ENCODE measurements at regions not wholly inside any gene's neighbourhood (a gene's known extent, or its start where the extent isn't known, plus 50 kb on each side); places are given as distances from the start of the nearest gene placed in this dataset.
"Not testable (repeated sequence)": the region's sequence is repeated elsewhere in the genome, so short reads cannot be mapped to it uniquely, and the experiment has no call there.

DNA sequence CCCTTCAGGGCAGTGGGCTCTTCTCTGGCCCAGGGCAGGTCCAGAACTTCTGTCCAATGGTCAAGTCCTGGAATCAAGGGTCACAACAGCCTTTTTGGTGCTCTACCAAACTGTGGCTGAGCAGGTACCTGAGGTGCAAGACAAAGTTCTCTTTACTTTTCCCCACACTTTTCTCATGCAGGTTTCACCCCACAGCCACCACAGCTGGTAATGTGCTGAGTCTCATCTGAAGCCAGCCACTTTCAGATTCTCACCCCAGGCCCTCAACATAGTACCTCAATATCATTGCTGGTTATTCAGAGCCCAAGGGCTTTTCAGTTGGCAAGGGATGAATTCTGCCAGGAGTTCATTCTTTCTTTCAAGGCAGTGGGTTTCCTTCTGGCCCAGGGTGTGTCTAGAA is 426.0 kb downstream of the TECRL start:
- in situ Hi-C loops (cut with HindIII; ENCODE audit: low pct_unique_long_range_greater_than_20kb, low sequenced_read_pairs), result no loop called here
- no peak for DNase-seq (ENCODE audit: low read depth in 1 of 2, low spot score in 1 of 2)
- TF ChIP-seq JUND (IDR thresholded peaks at IDR 0.05; ENCODE audit: low read depth), result no peak

DNA sequence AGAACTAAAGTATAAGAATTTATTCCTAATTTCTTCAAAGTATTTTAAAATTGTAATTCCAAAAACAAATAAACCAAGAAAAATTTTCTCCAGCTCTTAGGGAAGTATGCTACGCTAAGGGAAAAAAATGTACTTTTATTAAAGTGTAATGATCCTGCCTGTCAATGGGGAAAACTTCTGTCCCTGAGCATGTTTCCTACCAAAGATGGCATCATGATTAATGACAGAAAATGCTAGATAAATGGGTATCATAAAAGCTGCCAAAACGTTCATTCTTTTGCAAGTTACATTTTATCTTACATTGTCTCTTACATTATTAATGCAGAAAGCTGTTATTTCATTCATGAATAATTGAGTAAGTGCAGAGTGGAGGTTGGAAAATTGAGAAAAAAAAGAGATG is 443.4 kb downstream of the TECRL start:
- in situ Hi-C loops (cut with HindIII; ENCODE audit: low pct_unique_long_range_greater_than_20kb, low sequenced_read_pairs), result no loop called here
- no peak for DNase-seq (ENCODE audit: low read depth in 1 of 2, low spot score in 1 of 2)
- no peak for TF ChIP-seq JUND (IDR thresholded peaks at IDR 0.05; ENCODE audit: low read depth)

DNA sequence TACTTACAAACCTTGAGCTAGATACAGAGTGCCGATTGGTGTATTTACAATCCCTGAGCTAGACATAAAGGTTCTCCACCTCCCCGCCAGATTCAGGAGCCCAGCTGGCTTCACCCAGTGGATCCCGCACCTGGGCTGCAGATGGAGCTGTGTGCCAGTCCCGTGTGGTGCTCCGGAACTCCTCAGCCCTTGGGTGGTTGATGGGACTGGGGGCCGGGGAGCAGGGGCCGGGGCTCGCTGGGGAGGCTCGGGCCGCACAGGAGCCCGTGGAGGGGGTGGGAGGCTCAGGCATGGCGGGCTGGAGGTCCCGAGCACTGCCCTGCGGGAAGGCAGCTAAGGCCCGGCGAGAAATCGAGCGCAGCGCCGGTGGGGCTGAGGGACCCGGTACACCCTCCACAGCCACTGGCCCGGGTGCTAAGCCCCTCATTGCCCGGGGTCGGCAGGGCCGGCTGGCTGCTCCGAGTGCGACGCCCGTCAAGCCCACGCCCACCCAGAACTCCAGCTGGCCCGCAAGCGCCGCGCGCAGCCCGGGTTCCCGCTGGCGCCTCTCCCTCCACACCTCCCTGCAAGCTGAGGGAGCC is 466.5 kb downstream of the TECRL start:
- in situ Hi-C loops (cut with HindIII; ENCODE audit: low pct_unique_long_range_greater_than_20kb, low sequenced_read_pairs), result not testable (repeated sequence)

DNA sequence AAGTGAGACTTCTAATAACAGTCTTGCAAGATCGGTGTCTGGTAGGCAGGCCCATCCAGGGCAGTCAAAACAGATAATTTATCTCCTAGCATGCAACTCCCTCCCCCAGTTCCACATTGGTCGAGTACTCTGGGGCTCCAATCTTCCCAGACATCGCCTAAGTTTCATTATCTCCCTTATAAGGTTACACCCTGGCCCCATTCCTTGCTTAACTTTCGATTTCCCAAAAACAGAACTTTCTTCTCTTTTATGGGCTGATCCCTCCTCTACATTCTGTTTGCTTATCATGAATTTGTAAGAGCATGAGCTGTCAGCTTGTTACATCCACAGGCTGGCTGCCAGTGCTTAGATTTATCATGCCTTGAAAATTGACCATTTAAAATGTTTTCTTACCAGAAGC is 471.3 kb downstream of the TECRL start:
- no peak for DNase-seq (ENCODE audit: low read depth in 1 of 2, low spot score in 1 of 2)
- no peak for TF ChIP-seq JUND (IDR thresholded peaks at IDR 0.05; ENCODE audit: low read depth)
- in situ Hi-C loops (cut with HindIII; ENCODE audit: low pct_unique_long_range_greater_than_20kb, low sequenced_read_pairs), result no loop called here

More for the DNA sequence above, 466.5 kb downstream of the TECRL start:
- DNase-seq (ENCODE audit: low read depth in 1 of 2, low spot score in 1 of 2), result not testable (repeated sequence)

DNA sequence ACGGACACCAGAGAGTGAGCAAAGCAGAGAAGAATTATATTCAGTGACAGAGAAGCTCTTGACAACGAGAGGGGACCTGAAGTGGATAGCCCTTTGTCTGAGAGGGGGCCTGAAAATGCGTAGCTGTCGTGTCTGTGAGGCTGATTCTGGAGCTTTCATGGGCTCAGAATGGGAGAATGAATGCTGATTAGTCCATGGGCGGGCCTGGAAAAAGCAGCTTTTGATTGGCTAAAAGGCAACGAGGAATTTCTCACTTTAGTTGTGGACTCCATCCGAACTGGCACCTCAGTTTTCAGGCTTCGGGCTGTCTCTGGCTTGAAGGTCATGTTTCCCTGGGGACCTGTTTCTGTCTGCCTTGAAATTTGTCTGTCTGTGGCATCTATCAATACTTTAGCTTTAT is 487.1 kb downstream of the TECRL start:
- peak in 1 of 2 experiments; percentile 12 for DNase-seq (ENCODE audit: low read depth in 1 of 2, low spot score in 1 of 2)
- in situ Hi-C loops (cut with HindIII; ENCODE audit: low pct_unique_long_range_greater_than_20kb, low sequenced_read_pairs), result no loop called here
- no peak for TF ChIP-seq JUND (IDR thresholded peaks at IDR 0.05; ENCODE audit: low read depth)

DNA sequence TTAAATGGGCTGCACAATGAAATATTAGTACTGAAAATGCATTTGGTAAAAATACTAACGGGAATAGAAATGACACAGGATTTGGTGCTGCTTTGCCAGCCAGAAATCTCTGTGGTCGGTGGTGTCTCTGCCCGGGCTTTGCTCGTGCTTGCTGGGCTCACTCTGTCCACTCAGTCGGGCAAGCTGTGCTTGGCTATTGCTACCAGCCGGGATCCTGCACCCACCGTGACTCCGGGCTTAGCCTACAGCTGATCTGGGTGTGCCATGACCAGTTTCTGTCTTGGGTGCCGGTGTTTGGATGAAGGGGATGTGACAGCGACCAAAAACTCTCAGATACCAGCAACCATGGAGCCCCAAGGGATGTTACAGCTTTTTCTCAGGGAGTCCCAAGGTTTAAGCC is 487.7 kb downstream of the TECRL start:
- TF ChIP-seq JUND (IDR thresholded peaks at IDR 0.05; ENCODE audit: low read depth), result no peak
- DNase-seq (ENCODE audit: low read depth in 1 of 2, low spot score in 1 of 2), result peak; percentile 5 to 9
- in situ Hi-C loops (cut with HindIII; ENCODE audit: low pct_unique_long_range_greater_than_20kb, low sequenced_read_pairs), result no loop called here

DNA sequence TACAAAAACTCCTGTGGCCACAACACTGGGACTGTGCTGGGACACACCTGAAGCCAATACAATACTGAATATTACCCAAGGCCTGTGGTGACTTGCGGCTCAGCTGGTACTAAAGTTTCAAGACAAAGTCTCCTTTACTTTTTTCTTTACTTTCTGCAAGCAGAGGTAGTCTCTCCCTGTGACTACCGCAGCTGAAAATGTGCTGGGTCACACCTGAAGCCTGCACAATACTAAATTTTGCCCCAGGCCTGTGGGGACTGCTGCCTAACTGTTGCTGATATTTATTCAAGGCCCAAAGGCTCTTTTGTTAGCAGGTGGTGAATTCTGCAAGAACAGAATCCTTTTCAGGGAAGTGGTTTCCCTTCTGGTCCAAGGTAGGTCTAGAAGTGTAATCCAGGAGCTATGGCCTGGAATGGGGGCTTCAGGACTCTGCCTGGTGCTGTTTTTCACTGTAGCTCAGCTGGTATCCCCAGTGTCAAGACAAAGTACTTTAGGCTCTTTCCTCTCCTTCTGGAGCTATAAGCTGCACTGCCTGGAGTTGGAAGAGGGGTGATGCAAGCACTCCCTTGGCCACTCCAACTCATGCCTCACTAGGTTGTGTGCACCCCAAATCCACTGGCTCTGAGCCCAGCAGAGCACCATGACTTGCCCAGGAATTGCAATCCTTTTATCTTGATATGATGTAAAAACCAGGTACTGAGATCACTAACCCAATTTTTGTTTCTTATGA is 489.4 kb downstream of the TECRL start:
- peak in 1 of 2 experiments; percentile 43 for DNase-seq (ENCODE audit: low read depth in 1 of 2, low spot score in 1 of 2)
- TF ChIP-seq JUND (IDR thresholded peaks at IDR 0.05; ENCODE audit: low read depth), result no peak
- in situ Hi-C loops (cut with HindIII; ENCODE audit: low pct_unique_long_range_greater_than_20kb, low sequenced_read_pairs), result no loop called here

- no peak for TF ChIP-seq JUND (IDR thresholded peaks at IDR 0.05; ENCODE audit: low read depth)
- DNase-seq (ENCODE audit: low read depth in 1 of 2, low spot score in 1 of 2), result no peak
- in situ Hi-C loops (cut with HindIII; ENCODE audit: low pct_unique_long_range_greater_than_20kb, low sequenced_read_pairs), result no loop called here
Measured at GRCh38 chr4:63906660-63907183, 502.5 kb downstream of the TECRL start.

DNA sequence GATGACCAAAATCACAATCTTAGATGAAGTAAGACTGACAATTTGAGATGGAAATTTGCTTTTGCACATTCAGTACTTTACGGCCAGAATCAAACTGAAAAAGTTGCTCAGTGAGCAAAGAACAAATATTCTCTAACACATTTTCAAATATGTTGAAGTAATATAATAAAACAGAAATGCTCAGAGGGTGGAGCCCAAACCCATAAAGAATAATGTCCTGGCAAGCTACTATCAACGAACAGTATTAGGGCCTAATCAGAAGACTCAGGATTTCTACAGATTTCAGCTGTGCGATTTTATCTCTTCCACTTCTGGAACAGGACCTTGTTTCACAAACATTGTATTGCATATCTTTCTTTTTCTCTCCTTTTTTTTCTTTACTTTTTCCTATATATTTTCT is 505.0 kb downstream of the TECRL start:
- DNase-seq (ENCODE audit: low read depth in 1 of 2, low spot score in 1 of 2), result no peak
- in situ Hi-C loops (cut with HindIII; ENCODE audit: low pct_unique_long_range_greater_than_20kb, low sequenced_read_pairs), result no loop called here
- no peak for TF ChIP-seq JUND (IDR thresholded peaks at IDR 0.05; ENCODE audit: low read depth)

GRCh38 chr4:63901304-63901703 is 507.9 kb downstream of the TECRL start:
- in situ Hi-C loops (cut with HindIII; ENCODE audit: low pct_unique_long_range_greater_than_20kb, low sequenced_read_pairs), result no loop called here
- TF ChIP-seq JUND (IDR thresholded peaks at IDR 0.05; ENCODE audit: low read depth), result no peak
- no peak for DNase-seq (ENCODE audit: low read depth in 1 of 2, low spot score in 1 of 2)

- in situ Hi-C loops (cut with HindIII; ENCODE audit: low pct_unique_long_range_greater_than_20kb, low sequenced_read_pairs), result no loop called here
- TF ChIP-seq JUND (IDR thresholded peaks at IDR 0.05; ENCODE audit: low read depth), result no peak
- DNase-seq (ENCODE audit: low read depth in 1 of 2, low spot score in 1 of 2), result no peak
Measured at GRCh38 chr4:63898961-63899360, 510.3 kb downstream of the TECRL start.

DNA sequence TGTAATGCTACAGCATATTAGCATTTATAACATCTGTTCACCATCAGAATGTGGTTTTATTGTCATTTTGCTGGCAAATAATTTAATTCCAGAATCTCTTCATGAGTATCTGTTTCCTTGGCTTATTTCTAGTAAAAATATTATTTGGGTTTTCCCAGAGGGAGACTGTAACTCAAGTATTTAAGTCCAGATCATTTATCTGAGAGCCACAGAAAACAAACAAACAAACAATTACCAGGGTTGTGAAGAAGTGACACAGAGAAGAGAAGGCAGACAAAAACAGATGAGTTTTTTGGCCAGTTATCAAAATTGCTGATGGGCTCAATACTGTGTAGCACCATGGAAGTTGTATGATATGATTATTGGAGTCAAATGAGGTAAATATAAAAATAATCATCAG is 515.1 kb downstream of the TECRL start:
- no peak for TF ChIP-seq JUND (IDR thresholded peaks at IDR 0.05; ENCODE audit: low read depth)
- in situ Hi-C loops (cut with HindIII; ENCODE audit: low pct_unique_long_range_greater_than_20kb, low sequenced_read_pairs), result no loop called here

GRCh38 chr4:63869370-63869769 is 539.9 kb downstream of the TECRL start:
- in situ Hi-C loops (cut with HindIII; ENCODE audit: low pct_unique_long_range_greater_than_20kb, low sequenced_read_pairs), result no loop called here
- no peak for TF ChIP-seq JUND (IDR thresholded peaks at IDR 0.05; ENCODE audit: low read depth)

More for the DNA sequence above, 515.1 kb downstream of the TECRL start:
- DNase-seq (ENCODE audit: low read depth in 1 of 2, low spot score in 1 of 2), result no peak

More at GRCh38 chr4:63869370-63869769, 539.9 kb downstream of the TECRL start:
- no peak for DNase-seq (ENCODE audit: low read depth in 1 of 2, low spot score in 1 of 2)

Measured in T47D (cell line).